Suprapubic skin (tissue), 3 donors: ENCODE measurements at regions not wholly inside any gene's neighbourhood (a gene's known extent, or its start where the extent isn't known, plus 50 kb on each side); places are given as distances from the start of the nearest gene placed in this dataset.

Experiments
- CTCF ChIP-seq, 2 donors: fragments of 200-600 bp in 1 of 2; fragments of 450-650 bp in 1 of 2; sonication (generic) in 1 of 2; IDR thresholded peaks; one replicate each; pipeline ENCODE4 v1.5.1; 2016 to 2019; ENCODE audit warnings: antibody characterized with exemption in 2 of 2, mild to moderate bottlenecking in 1 of 2, moderate library complexity in 1 of 2
- POLR2A ChIP-seq, 2 donors: fragments of 450-650 bp; IDR thresholded peaks; one replicate each; pipeline ENCODE4 v1.6.1; 2017; ENCODE audit warnings: antibody characterized with exemption in 2 of 2, mild to moderate bottlenecking in 2 of 2, moderate library complexity in 2 of 2

DNA sequence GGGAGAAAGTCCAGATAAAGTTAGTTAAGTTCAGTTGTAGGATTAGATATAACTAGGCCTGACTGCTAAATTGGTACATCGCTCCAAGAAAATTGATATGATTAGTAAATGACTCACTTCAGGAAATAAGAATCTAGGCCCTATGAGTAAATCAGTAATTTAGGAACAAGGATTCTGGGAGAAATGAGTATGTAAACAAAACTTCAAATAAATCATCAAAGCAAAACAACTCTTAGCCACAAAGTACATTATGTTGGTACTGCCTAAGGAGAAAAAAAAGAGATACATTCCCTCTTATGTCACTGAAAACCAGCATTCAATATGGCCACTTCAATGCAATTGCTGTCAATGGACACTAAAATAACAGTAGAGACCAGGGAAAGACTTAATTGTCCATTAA, 529.1 kb downstream of the ZNF804A start:
- TF ChIP-seq CTCF (IDR thresholded peaks at IDR 0.05) = no peak
- no peak for TF ChIP-seq POLR2A (IDR thresholded peaks at IDR 0.05)
